HCT116 (cell line): ENCODE measurements at regions not wholly inside any gene's neighbourhood (a gene's known extent, or its start where the extent isn't known, plus 50 kb on each side); places are given as distances from the start of the nearest gene placed in this dataset.

Experiments
- ATAC-seq: fragments of 200-7000 bp; cut with Tn5 transposase; 2 replicates; pipeline ENCODE4 v1.9.1; 2020; ENCODE audit warnings: mild to moderate bottlenecking, moderate library complexity
- BruUV-seq: library from RNA; stranded (reverse); fragments of 400-500 nt; replicated peaks from 2 replicates; lab custom pipeline; 2021; lab: Mats Ljungman, UMichigan
- CTCF ChIA-PET: fragments of 300-600 bp; sonication (Branson Sonifier 250); formaldehyde crosslinking; loops from one replicate; lab custom pipeline; 2021; ENCODE audit warnings: antibody characterized with exemption; lab: Charles Lee
- POLR2A ChIA-PET: fragments of 300-600, 350-600 bp; sonication (Branson Sonifier 250); formaldehyde crosslinking; loops from one replicate; lab custom pipeline; 2021; ENCODE audit warnings: antibody characterized with exemption; lab: Charles Lee
- RAD21 ChIA-PET, 2 experiments: fragments of 300-600 bp; sonication (Branson Sonifier 250); formaldehyde crosslinking; loops; one replicate each; lab custom pipeline; 2023; ENCODE audit warnings: low total read pairs in 2 of 2; ENCODE audit not compliant: uncharacterized antibody in 2 of 2, unreplicated experiment in 2 of 2, low non-redundant PET in 1 of 2; lab: Charles Lee
- DNase-seq: peaks from one replicate; pipeline ENCODE4 v3.0.0-alpha.2; 2010; ENCODE audit warnings: low read depth, low spot score
- H2AFZ ChIP-seq: fragments of 200-600 bp; shearing (Covaris generic), sonication (generic); 2 replicates; pipeline ENCODE4 v1.6.1; 2017; ENCODE audit warnings: low read depth, mixed run types, mixed read lengths, antibody characterized with exemption, low read length; ENCODE audit not compliant: poor library complexity, severe bottlenecking
- H3K27ac ChIP-seq: 2 replicates; pipeline ENCODE4 v1.5.1; 2012; ENCODE audit warnings: low read depth, low read length
- H3K27me3 ChIP-seq: fragments of 200-600 bp; sonication (generic); 2 replicates; pipeline ENCODE4 v1.6.1; 2016; ENCODE audit warnings: mixed run types, low read length, mixed read lengths; ENCODE audit not compliant: insufficient read depth
- H3K36me3 ChIP-seq, 2 experiments: fragments of 200-500 bp in 1 of 2; fragments of 200-600 bp in 1 of 2; sonication (Bioruptor generic) in 1 of 2; sonication (generic) in 1 of 2; 2 replicates each; pipeline versions ENCODE4 v1.5.1 to v1.6.1; 2014 to 2016; ENCODE audit warnings: low read length in 2 of 2, inconsistent platforms in 1 of 2, mixed read lengths in 1 of 2, mixed run types in 1 of 2; ENCODE audit not compliant: insufficient read depth in 2 of 2, control insufficient read depth in 1 of 2
- H3K4me1 ChIP-seq, 2 experiments: fragments of 200-600 bp in 1 of 2; sonication (generic) in 1 of 2; 2 replicates each; pipeline versions ENCODE4 v1.5.1 to v1.6.1; 2012 to 2017; ENCODE audit warnings: low read length in 2 of 2, inconsistent platforms in 1 of 2, mild to moderate bottlenecking in 1 of 2, mixed read lengths in 1 of 2, mixed run types in 1 of 2, moderate library complexity in 1 of 2; ENCODE audit not compliant: insufficient read depth in 2 of 2, control insufficient read depth in 1 of 2
- H3K4me2 ChIP-seq: fragments of 200-600 bp; sonication (generic); 2 replicates; pipeline ENCODE4 v1.6.1; 2017; ENCODE audit warnings: mixed run types, low read length, mixed read lengths
- H3K4me3 ChIP-seq, 2 experiments: fragments of 200-600 bp in 1 of 2; sonication (generic) in 1 of 2; replicated peaks in 1 of 2; 2 replicates each; pipeline ENCODE4 v1.5.1; 2011 to 2016; ENCODE audit warnings: low read length in 2 of 2, control low read depth in 1 of 2, low read depth in 1 of 2, mild to moderate bottlenecking in 1 of 2, mixed read lengths in 1 of 2, mixed run types in 1 of 2
- H3K79me2 ChIP-seq: fragments of 200-600 bp; sonication (generic); 2 replicates; pipeline ENCODE4 v1.6.1; 2017; ENCODE audit warnings: mild to moderate bottlenecking, mixed run types, low read length, moderate library complexity, mixed read lengths; ENCODE audit not compliant: insufficient read depth
- H3K9ac ChIP-seq: fragments of 200-600 bp; sonication (generic); 2 replicates; pipeline ENCODE4 v1.6.1; 2016; ENCODE audit warnings: low read length, mixed read lengths
- H3K9me2 ChIP-seq: fragments of 200-600 bp; sonication (generic), shearing (Covaris generic); 2 replicates; pipeline ENCODE4 v1.6.1; 2017; ENCODE audit warnings: mixed run types, mild to moderate bottlenecking, moderate library complexity; ENCODE audit not compliant: insufficient read depth
- H3K9me3 ChIP-seq, 2 experiments: fragments of 200-500 bp in 1 of 2; fragments of 200-600 bp in 1 of 2; sonication (Bioruptor generic) in 1 of 2; sonication (generic) in 1 of 2; 2 replicates each; pipeline ENCODE4 v1.6.1; 2014 to 2017; ENCODE audit warnings: low read length in 2 of 2, mixed read lengths in 2 of 2, inconsistent platforms in 1 of 2, low read depth in 1 of 2, mild to moderate bottlenecking in 1 of 2, mixed run types in 1 of 2, moderate library complexity in 1 of 2; ENCODE audit not compliant: control insufficient read depth in 1 of 2, insufficient read depth in 1 of 2
- H4K20me1 ChIP-seq: fragments of 200-600 bp; sonication (generic), shearing (Covaris generic); 2 replicates; pipeline ENCODE4 v1.6.1; 2017; ENCODE audit warnings: mixed run types, mild to moderate bottlenecking, moderate library complexity; ENCODE audit not compliant: insufficient read depth
- CEBPB ChIP-seq: IDR thresholded peaks from 2 replicates; pipeline ENCODE4 v1.6.1; 2012; ENCODE audit warnings: low read depth
- ELF1 ChIP-seq: IDR thresholded peaks from 2 replicates; pipeline ENCODE4 v1.6.1; 2012; ENCODE audit warnings: low read depth, borderline replicate concordance
- EZH2 ChIP-seq: fragments of 200-600 bp; sonication (generic); IDR thresholded peaks from 2 replicates; pipeline ENCODE4 v1.6.1; 2017; ENCODE audit warnings: antibody characterized with exemption, mixed run types
- EZH2phosphoT487 ChIP-seq: fragments of 200-600 bp; IDR thresholded peaks from 2 replicates; pipeline ENCODE4 v1.6.1; 2018; ENCODE audit warnings: antibody characterized with exemption, borderline replicate concordance
- FOSL1 ChIP-seq: IDR thresholded peaks from 2 replicates; pipeline ENCODE4 v1.6.1; 2012; ENCODE audit warnings: low read depth
- POLR2A ChIP-seq: IDR thresholded peaks from 2 replicates; pipeline ENCODE4 v1.7.0; 2011; ENCODE audit warnings: borderline replicate concordance; ENCODE audit not compliant: insufficient read depth, insufficient read length; ENCODE audit errors: extremely low read depth
- RAD21 ChIP-seq: IDR thresholded peaks from 2 replicates; pipeline ENCODE4 v1.6.1; 2012; ENCODE audit warnings: low read depth, mild to moderate bottlenecking
- SRF ChIP-seq: IDR thresholded peaks from 2 replicates; pipeline ENCODE4 v1.6.1; 2012; ENCODE audit warnings: low read depth
- TCF7L2 ChIP-seq: IDR thresholded peaks from 2 replicates; pipeline ENCODE4 v1.7.0; 2011; ENCODE audit warnings: borderline replicate concordance, inconsistent platforms; ENCODE audit not compliant: insufficient read depth, insufficient read length; ENCODE audit errors: extremely low read depth
- ZBTB33 ChIP-seq: IDR thresholded peaks from 2 replicates; pipeline ENCODE4 v1.6.1; 2011; ENCODE audit warnings: mild to moderate bottlenecking, low read length, moderate library complexity; ENCODE audit not compliant: insufficient replicate concordance; ENCODE audit errors: extremely low read depth
- ZNF274 ChIP-seq: fragments of 200-500 bp; sonication (Bioruptor generic); IDR thresholded peaks from 2 replicates; pipeline ENCODE4 v1.6.1; 2014; ENCODE audit warnings: mild to moderate bottlenecking, low read depth, low read length, inconsistent platforms
- intact Hi-C: fragments of 100-400 bp; cut with micrococcal nuclease; formaldehyde crosslinking; loops from 2 replicates; pipeline ENCODE4 v1.10.0; 2022
- TF ChIP-seq, protein P1 (sequence below): IDR thresholded peaks from 2 replicates; pipeline ENCODE4 v1.6.1; 2012; ENCODE audit warnings: low read depth
- TF ChIP-seq, protein P2 (sequence below), 3 experiments: fragments of 200-600 bp in 1 of 3; sonication (generic) in 1 of 3; IDR thresholded peaks in 2 of 3; conservative IDR thresholded peaks in 1 of 3; 2 replicates each; pipeline ENCODE4 v1.5.1; 2012 to 2017; ENCODE audit warnings: low read depth in 2 of 3, low read length in 2 of 3, antibody characterized with exemption in 1 of 3, borderline replicate concordance in 1 of 3, control low read depth in 1 of 3, mild to moderate bottlenecking in 1 of 3, mixed read lengths in 1 of 3, mixed run types in 1 of 3, moderate library complexity in 1 of 3; ENCODE audit not compliant: insufficient read depth in 1 of 3

DNA sequence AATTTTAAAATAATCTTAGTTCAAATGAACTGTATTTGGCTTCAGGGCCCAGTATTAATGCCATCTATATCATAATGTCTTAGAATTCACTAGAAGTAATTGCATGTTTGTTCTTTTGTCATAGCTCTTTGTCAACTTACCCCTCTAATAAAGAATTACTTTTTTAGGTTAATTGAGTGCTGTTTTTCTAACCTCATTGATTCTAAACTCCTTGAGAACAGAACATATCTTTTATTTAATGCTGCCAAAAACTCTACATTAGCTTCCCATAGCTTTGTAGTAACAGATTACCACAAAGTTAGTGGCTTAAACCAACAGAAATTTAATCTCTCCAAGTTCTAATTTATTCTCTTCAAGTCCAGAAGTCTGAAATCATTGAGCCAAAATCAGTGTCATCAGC is 242.4 kb downstream of the LURAP1L start:
- H3K79me2 ChIP-seq = no peaks in the 10 kb centered on the region
- no peak for ATAC-seq
- peaks cover 32% of the 10 kb centered on the region for H3K27me3 ChIP-seq
- H3K27ac ChIP-seq = no peak overlapping the region
- intact Hi-C loops = loop anchor here (10.0 kb wide), 1 partner anchor 122 kb away; no protein-coding TSS in a partner anchor
- no peak overlapping the region for H3K4me3 ChIP-seq
- POLR2A ChIA-PET = interaction anchor here (0.7 kb wide), 1 partner anchor 10 kb away, joined by 3 read pairs; no protein-coding TSS in a partner anchor
- TF ChIP-seq, protein P1, sequence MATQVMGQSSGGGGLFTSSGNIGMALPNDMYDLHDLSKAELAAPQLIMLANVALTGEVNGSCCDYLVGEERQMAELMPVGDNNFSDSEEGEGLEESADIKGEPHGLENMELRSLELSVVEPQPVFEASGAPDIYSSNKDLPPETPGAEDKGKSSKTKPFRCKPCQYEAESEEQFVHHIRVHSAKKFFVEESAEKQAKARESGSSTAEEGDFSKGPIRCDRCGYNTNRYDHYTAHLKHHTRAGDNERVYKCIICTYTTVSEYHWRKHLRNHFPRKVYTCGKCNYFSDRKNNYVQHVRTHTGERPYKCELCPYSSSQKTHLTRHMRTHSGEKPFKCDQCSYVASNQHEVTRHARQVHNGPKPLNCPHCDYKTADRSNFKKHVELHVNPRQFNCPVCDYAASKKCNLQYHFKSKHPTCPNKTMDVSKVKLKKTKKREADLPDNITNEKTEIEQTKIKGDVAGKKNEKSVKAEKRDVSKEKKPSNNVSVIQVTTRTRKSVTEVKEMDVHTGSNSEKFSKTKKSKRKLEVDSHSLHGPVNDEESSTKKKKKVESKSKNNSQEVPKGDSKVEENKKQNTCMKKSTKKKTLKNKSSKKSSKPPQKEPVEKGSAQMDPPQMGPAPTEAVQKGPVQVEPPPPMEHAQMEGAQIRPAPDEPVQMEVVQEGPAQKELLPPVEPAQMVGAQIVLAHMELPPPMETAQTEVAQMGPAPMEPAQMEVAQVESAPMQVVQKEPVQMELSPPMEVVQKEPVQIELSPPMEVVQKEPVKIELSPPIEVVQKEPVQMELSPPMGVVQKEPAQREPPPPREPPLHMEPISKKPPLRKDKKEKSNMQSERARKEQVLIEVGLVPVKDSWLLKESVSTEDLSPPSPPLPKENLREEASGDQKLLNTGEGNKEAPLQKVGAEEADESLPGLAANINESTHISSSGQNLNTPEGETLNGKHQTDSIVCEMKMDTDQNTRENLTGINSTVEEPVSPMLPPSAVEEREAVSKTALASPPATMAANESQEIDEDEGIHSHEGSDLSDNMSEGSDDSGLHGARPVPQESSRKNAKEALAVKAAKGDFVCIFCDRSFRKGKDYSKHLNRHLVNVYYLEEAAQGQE = no peak
- TF ChIP-seq SRF = no peak
- no peak for TF ChIP-seq EZH2phosphoT487
- no peak for TF ChIP-seq EZH2
- TF ChIP-seq TCF7L2 = no peak
- TF ChIP-seq RAD21 = no peak
- no peak for TF ChIP-seq ELF1
- TF ChIP-seq ZNF274 = no peak
- TF ChIP-seq, protein P2, sequence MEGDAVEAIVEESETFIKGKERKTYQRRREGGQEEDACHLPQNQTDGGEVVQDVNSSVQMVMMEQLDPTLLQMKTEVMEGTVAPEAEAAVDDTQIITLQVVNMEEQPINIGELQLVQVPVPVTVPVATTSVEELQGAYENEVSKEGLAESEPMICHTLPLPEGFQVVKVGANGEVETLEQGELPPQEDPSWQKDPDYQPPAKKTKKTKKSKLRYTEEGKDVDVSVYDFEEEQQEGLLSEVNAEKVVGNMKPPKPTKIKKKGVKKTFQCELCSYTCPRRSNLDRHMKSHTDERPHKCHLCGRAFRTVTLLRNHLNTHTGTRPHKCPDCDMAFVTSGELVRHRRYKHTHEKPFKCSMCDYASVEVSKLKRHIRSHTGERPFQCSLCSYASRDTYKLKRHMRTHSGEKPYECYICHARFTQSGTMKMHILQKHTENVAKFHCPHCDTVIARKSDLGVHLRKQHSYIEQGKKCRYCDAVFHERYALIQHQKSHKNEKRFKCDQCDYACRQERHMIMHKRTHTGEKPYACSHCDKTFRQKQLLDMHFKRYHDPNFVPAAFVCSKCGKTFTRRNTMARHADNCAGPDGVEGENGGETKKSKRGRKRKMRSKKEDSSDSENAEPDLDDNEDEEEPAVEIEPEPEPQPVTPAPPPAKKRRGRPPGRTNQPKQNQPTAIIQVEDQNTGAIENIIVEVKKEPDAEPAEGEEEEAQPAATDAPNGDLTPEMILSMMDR (IDR thresholded peaks at IDR 0.05 in 2 of 3, conservative IDR thresholded peaks at IDR 0.05 in 1 of 3; ENCODE audit: borderline replicate concordance in 1 of 3, insufficient read depth in 1 of 3, low read depth in 2 of 3, low read length in 2 of 3) = no peak
- TF ChIP-seq POLR2A = no peak
- TF ChIP-seq FOSL1 = no peak
- TF ChIP-seq CEBPB = no peak
- TF ChIP-seq ZBTB33 = no peak
- TF ChIP-seq, all 23 proteins: peak for 0
- no peak for DNase-seq
- Histone ChIP-seq H3K4me2 (no peak overlapping the region), H2AFZ (no peak overlapping the region), H4K20me1 (no peaks in the 10 kb centered on the region), H3K9ac (no peak overlapping the region), H3K36me3 (no peaks in the 10 kb centered on the region), H3K4me1 (no peaks in the 10 kb centered on the region), H3K9me3 (no peaks in the 10 kb centered on the region), H3K9me2 (no peaks in the 10 kb centered on the region)
- ChIA-PET RAD21 (no interaction called here), CTCF (no interaction called here)
- no TSS peak for BruUV-seq
